OCI-LY1 (cell line): ENCODE measurements at regions not wholly inside any gene's neighbourhood (a gene's known extent, or its start where the extent isn't known, plus 50 kb on each side); places are given as distances from the start of the nearest gene placed in this dataset.

Experiments used
- CTCF ChIP-seq: fragments of 200-600 bp; sonication (generic), shearing (Covaris generic); IDR thresholded peaks from 2 replicates; pipeline ENCODE4 v1.5.1; 2017; ENCODE audit warnings: mild to moderate bottlenecking, antibody characterized with exemption, low read length, moderate library complexity, mixed read lengths
- EZH2 ChIP-seq: fragments of 200-600 bp; sonication (generic), shearing (Covaris generic); IDR thresholded peaks from 2 replicates; pipeline ENCODE4 v1.8.0; 2017; ENCODE audit warnings: borderline replicate concordance, mixed run types, mild to moderate bottlenecking, antibody characterized with exemption, low read length, moderate library complexity, mixed read lengths

- no peak for TF ChIP-seq CTCF
- no peak for TF ChIP-seq EZH2
Observed at GRCh38 chr2:39934851-39935250, 155.8 kb upstream of the THUMPD2 start.
